D721Med (cell line): ENCODE measurements at regions not wholly inside any gene's neighbourhood (a gene's known extent, or its start where the extent isn't known, plus 50 kb on each side); places are given as distances from the start of the nearest gene placed in this dataset.

Experiments used
- DNase-seq: peaks from one replicate; pipeline ENCODE4 v3.0.0; 2011; ENCODE audit warnings: low spot score; ENCODE audit not compliant: insufficient read length
- FAIRE-seq: peaks from 2 replicates; lab custom pipeline; 2011; peaks lifted over from hg19 to GRCh38; lab: Jason Lieb, UNC
- TF ChIP-seq, protein P1 (sequence below): IDR thresholded peaks from 2 replicates; pipeline ENCODE4 v1.5.1; 2012; ENCODE audit warnings: mild to moderate bottlenecking, control low read depth; ENCODE audit not compliant: insufficient read depth; ENCODE audit errors: missing control alignments

DNA sequence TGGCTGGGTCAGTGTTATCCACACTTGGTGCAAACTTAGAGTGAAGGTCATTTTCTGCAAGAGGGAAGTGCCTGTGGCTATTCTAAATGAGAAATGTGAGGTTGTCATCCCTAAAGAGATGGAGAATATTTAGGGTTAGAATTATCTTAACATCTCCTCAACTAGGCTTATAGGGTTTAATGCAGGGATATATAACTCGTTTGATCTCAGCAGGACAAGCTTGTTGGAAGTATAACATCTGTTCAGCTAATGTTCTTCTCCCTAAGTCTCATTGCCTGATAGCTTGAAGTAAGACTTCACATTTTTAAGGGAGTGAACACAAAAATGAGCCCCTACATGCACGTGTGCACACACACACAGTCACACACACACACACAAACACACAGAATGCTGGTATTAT, 75.9 kb upstream of the NRXN1 start:
- TF ChIP-seq, protein P1, sequence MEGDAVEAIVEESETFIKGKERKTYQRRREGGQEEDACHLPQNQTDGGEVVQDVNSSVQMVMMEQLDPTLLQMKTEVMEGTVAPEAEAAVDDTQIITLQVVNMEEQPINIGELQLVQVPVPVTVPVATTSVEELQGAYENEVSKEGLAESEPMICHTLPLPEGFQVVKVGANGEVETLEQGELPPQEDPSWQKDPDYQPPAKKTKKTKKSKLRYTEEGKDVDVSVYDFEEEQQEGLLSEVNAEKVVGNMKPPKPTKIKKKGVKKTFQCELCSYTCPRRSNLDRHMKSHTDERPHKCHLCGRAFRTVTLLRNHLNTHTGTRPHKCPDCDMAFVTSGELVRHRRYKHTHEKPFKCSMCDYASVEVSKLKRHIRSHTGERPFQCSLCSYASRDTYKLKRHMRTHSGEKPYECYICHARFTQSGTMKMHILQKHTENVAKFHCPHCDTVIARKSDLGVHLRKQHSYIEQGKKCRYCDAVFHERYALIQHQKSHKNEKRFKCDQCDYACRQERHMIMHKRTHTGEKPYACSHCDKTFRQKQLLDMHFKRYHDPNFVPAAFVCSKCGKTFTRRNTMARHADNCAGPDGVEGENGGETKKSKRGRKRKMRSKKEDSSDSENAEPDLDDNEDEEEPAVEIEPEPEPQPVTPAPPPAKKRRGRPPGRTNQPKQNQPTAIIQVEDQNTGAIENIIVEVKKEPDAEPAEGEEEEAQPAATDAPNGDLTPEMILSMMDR, result no peak
- DNase-seq (no peak), FAIRE-seq (no peak)

DNA sequence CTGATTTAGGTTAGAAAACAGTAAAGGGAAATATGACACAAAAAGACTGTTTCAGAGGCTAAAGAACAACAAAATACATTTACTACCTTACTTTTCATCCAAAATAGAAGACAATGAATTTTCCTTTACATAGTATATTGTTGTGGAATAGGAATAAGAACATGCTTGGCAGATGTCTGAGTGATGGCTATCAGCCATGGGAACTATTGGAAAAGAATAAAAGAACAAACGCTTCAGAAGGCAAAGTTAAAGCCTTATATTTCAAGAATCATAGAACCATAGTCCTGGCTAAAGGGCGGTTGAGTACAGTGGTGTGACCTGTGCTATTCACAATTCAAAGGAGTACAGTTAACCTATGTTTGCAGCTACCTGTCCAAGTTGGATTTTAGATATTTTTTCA, 73.9 kb upstream of the NRXN1 start:
- no peak for FAIRE-seq
- TF ChIP-seq, protein P1, result no peak
- no peak for DNase-seq

DNA sequence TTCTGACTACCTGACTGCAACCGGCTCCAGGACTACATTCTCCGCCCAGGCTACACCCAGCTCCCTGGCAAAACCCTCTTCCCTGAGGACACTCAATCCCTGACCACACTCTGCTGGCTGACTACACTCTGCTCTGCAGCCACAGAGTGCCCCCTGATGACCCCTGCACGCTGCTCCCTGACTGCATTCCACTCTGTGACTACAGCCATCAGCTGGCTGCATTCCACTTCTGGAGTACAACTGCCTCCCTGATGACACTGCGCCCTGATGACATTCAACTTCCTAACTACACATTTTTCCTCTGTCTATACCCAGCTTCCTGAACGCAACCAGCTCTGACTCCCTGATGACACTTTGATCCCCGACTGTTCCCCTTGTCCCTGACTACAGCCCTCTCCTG, 71.3 kb upstream of the NRXN1 start:
- TF ChIP-seq, protein P1, result no peak
- FAIRE-seq, result no peak
- no peak for DNase-seq

DNA sequence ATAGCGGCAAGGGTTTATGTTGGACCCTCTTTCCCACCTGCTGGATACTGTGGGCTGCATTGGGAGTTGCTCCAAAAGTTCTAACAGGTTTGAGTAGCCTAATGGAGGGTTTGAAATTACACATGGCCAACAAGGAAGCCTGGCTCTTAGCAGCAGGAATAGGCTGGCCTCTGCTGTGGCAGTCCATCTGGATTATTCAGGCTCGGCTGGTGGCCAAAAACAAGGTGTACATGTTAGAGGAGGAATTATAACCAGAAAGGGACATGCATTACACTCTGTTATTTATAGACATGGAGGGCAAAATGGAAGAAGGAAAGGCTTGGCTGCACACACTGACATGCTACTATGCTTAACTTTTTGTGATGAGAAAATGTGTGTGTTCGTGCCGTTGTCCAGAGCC, 61.1 kb upstream of the NRXN1 start:
- DNase-seq, result no peak
- FAIRE-seq, result no peak
- TF ChIP-seq, protein P1, result no peak

DNA sequence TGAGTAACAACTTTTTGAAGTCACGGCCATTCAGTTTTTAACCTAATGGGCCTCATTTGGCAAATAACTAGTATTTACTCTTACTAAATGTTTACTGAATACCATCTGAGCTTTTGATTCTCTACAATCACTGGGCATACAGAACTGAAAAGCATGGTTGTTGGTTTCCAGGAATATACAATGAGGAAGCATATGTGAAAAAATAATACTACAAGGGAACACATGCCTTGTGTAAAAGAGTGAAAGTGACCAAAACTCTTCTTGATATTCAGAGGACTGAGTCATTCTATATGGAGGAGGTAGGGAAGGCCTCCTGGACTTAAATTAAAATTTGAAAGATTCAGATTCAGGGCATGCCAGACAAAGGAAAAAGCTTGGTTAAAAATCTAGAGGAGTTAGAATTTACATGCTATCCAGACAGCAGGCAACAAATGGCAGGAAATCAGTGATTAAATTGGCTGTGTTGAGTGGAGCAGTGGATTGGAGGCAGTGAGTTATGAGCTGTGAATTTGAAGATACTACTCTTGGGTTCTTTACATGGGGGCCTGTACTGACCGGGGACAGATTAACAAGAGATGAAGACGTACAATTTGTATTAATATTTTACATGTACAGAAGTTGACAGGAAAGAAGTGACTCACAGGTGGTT, 53.6 kb upstream of the NRXN1 start:
- no peak for DNase-seq
- FAIRE-seq, result no peak
- TF ChIP-seq, protein P1, result no peak

DNA sequence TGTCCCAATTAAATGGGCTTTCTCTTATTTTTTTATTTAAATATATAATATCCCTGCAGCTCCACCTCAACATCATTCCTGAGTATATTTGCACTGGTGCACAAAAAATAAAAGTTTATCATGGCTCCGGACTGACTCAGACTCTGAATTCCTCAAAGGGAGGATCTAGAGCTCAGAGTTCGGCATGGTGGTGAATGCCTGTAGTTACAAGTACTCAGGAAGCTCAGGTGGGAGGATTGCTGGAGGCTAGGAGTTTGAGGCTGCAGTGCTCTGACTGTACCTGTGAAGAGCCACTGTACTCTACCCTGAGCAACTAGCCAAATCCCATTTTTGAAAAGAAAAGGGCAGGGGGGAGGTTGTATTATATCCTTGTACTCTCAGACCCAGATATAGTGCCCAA, 52.8 kb upstream of the NRXN1 start:
- TF ChIP-seq, protein P1, result no peak
- DNase-seq (no peak), FAIRE-seq (no peak)
